ENCODE measurements at regions not wholly inside any gene's neighbourhood (a gene's known extent, or its start where the extent isn't known, plus 50 kb on each side); places are given as distances from the start of the nearest gene placed in this dataset.

DNA sequence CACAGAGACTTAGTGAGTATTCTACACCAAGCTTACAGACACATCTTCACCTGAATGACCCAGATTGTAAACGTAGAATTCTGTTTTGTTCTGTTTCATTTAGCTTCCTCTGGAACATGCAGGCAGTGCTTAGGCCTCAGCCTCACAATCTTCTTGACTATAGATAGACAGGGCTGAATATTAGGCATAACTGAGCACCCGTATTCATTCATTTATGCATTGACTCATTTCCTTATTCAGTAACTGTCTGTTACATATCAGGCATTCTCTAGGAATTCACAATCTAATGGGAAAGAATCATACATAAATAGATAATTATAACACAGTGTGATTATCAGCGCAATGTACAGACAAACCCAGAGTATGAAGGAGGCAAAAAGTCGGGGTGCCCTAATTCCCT is 124.9 kb upstream of the ETAA1 start:
- H3K9me3 Mint-ChIP-seq: no peaks in the 10 kb centered on the region
- H3K27ac Mint-ChIP-seq: no peak overlapping the region
- TF ChIP-seq, protein P1, sequence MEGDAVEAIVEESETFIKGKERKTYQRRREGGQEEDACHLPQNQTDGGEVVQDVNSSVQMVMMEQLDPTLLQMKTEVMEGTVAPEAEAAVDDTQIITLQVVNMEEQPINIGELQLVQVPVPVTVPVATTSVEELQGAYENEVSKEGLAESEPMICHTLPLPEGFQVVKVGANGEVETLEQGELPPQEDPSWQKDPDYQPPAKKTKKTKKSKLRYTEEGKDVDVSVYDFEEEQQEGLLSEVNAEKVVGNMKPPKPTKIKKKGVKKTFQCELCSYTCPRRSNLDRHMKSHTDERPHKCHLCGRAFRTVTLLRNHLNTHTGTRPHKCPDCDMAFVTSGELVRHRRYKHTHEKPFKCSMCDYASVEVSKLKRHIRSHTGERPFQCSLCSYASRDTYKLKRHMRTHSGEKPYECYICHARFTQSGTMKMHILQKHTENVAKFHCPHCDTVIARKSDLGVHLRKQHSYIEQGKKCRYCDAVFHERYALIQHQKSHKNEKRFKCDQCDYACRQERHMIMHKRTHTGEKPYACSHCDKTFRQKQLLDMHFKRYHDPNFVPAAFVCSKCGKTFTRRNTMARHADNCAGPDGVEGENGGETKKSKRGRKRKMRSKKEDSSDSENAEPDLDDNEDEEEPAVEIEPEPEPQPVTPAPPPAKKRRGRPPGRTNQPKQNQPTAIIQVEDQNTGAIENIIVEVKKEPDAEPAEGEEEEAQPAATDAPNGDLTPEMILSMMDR (IDR thresholded peaks at IDR 0.05): no peak
- peaks cover 5% of the 10 kb centered on the region for H3K4me1 Mint-ChIP-seq
- DNase-seq: no peak
- peaks cover 8% of the 10 kb centered on the region for H3K27me3 Mint-ChIP-seq (ENCODE audit: low read depth, poor library complexity)
- no peaks in the 10 kb centered on the region for H3K36me3 Mint-ChIP-seq (ENCODE audit: low read depth)
- no peak overlapping the region for H3K4me3 Mint-ChIP-seq

DNA sequence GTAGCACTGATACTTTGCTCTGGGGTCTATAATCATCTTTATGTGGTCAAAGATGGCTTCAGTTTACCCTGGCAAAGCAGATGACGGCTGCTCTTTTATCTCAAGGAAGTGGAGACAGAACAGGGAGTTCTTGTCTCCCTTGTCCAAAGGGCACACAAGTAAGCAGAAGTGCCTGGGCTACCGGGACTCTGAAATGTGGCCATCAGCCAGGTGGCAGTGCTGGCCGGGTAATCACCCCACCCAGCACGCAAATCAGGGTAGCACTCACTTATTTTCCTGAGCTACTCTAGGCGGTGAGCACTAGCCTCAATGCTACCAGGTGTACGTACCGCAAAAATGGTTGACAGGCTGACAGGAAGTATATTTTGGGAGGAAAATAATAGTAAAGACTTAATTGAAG is 119.7 kb upstream of the ETAA1 start:
- no peaks in the 10 kb centered on the region for H3K4me1 Mint-ChIP-seq
- H3K27me3 Mint-ChIP-seq (ENCODE audit: low read depth, poor library complexity): peaks cover 6% of the 10 kb centered on the region
- TF ChIP-seq, protein P1 (IDR thresholded peaks at IDR 0.05): no peak
- no peak overlapping the region for H3K27ac Mint-ChIP-seq
- DNase-seq: no peak
- no peaks in the 10 kb centered on the region for H3K9me3 Mint-ChIP-seq
- no peak overlapping the region for H3K4me3 Mint-ChIP-seq
- H3K36me3 Mint-ChIP-seq (ENCODE audit: low read depth): no peaks in the 10 kb centered on the region

DNA sequence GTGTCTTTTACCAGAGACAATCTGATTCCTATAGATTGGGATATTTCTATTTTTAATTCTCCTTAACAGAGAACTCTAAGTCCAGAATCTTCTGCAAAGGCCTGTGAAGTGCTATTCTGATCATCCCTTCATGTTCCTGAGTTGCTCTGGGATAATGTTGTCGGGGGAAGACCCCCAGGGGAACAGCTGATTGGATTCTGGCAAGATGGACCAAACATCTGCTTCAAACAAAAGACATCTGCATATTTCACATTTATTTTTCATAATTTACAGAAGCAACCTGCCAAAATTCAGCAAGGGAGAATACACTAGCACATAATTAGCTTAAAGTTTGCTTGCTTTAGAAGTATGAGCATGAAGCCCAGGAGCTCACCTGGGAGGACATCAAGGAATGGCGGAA is 116.0 kb upstream of the ETAA1 start:
- Mint-ChIP-seq H3K4me1 (no peaks in the 10 kb centered on the region), H3K9me3 (no peaks in the 10 kb centered on the region), H3K27me3 (ENCODE audit: low read depth, poor library complexity) (no peaks in the 10 kb centered on the region), H3K4me3 (no peak overlapping the region), H3K36me3 (ENCODE audit: low read depth) (no peaks in the 10 kb centered on the region), H3K27ac (no peak overlapping the region)
- TF ChIP-seq, protein P1 (IDR thresholded peaks at IDR 0.05): no peak
- DNase-seq: no peak

DNA sequence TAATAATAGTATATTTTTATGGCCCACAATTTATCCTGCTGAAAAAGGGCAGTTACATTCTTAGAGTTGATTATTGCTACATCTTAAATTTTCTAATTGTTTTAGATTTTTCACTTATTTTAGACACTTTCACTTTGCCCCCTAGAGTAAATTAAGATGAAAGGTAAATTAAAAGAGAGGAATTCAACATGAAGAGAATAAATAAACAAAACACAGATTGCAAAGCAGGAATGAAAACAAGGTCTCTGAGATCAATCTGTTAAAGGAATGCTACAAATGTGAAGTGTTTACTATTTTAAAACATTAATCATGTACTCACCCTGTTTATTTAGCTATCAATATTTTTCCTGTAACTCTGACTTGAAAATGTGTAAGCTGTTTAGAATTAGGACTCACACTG is 113.5 kb upstream of the ETAA1 start:
- TF ChIP-seq, protein P1 (IDR thresholded peaks at IDR 0.05): no peak
- DNase-seq: no peak
- Mint-ChIP-seq H3K4me3 (no peak overlapping the region), H3K9me3 (no peaks in the 10 kb centered on the region), H3K27me3 (ENCODE audit: low read depth, poor library complexity) (no peaks in the 10 kb centered on the region), H3K36me3 (ENCODE audit: low read depth) (no peaks in the 10 kb centered on the region), H3K4me1 (peaks cover 4% of the 10 kb centered on the region), H3K27ac (no peak overlapping the region)

DNA sequence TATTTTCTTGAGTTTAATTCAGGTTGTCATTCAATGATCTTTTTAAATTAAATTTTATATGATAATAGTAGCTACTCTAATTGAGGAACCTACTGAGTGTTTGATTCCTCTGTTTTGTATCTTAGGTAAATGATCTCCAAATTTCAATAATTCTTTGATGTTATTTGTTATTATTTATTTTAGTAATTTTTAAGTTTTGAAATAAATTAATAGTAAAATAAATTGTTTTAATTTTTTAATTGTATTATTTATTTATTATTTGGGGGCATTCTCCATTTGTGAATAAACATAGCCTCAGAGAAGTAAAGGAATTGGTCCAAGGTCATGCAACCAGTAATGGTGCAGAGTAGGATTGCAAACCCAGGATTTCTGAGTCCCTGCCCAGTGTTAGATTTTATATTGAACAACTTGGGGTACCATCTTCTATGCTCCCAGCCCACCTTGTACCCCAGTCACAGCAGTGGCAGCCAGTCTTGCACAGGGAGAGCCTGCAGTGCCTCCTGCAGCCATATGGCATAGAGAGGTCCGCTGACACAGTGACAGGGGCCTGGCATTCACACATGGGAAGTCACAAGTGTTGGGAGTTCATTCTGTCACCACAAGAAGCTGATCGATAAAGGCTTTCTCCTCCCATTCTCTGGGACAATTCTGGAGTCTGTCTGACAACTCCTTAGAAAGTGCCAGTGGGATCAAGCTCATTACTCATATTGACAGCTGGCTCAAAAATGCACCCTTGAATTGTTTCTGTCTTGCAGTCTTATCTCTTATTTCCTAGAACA is 110.0 kb upstream of the ETAA1 start:
- DNase-seq: no peak
- Mint-ChIP-seq H3K27ac (no peak overlapping the region), H3K4me3 (no peak overlapping the region), H3K4me1 (peaks cover 4% of the 10 kb centered on the region), H3K9me3 (no peaks in the 10 kb centered on the region), H3K27me3 (ENCODE audit: low read depth, poor library complexity) (no peaks in the 10 kb centered on the region), H3K36me3 (ENCODE audit: low read depth) (no peaks in the 10 kb centered on the region)
- TF ChIP-seq, protein P1 (IDR thresholded peaks at IDR 0.05): no peak

DNA sequence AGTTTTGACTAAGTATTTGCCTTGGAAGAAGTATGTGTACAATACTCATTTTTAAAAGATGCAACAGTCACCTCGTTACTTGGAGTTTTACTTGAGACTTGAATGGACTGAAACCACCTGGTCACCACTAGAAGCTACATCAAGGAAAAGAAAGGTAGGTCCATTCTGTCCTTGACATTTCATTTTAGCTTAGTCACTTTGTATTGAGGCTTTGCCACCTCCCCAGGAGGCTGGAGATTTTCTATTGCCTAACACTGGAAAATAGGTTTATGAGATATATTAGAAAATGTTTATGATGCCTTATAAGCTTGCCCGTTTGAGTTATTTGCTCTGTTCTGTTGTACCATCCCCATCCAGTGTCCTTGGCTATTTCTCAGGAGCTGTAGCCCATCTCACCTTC is 107.9 kb upstream of the ETAA1 start:
- Mint-ChIP-seq H3K9me3 (no peaks in the 10 kb centered on the region), H3K36me3 (ENCODE audit: low read depth) (no peaks in the 10 kb centered on the region), H3K27ac (no peak overlapping the region), H3K4me1 (peaks cover 4% of the 10 kb centered on the region), H3K27me3 (ENCODE audit: low read depth, poor library complexity) (no peaks in the 10 kb centered on the region), H3K4me3 (no peak overlapping the region)
- no peak for DNase-seq
- TF ChIP-seq, protein P1 (IDR thresholded peaks at IDR 0.05): no peak

All from nephron progenitor cell (in vitro differentiated cells).